Ramos (cell line): ENCODE measurements at regions not wholly inside any gene's neighbourhood (a gene's known extent, or its start where the extent isn't known, plus 50 kb on each side); places are given as distances from the start of the nearest gene placed in this dataset.
"Not testable (repeated sequence)": the region's sequence is repeated elsewhere in the genome, so short reads cannot be mapped to it uniquely, and the experiment has no call there.

Source experiments
- in situ Hi-C: fragments of 300-500 bp; cut with MboI; formaldehyde crosslinking; loops from one replicate; pipeline ENCODE4 v1.14.3; 2022; ENCODE audit warnings: low sequenced_read_pairs; ENCODE audit not compliant: unreplicated experiment

GRCh38 chr3:150357923-150358607, 50.0 kb upstream of the TSC22D2 start:
- in situ Hi-C loops, result no loop called here

- in situ Hi-C loops, result no loop called here
These were observed 51.0 kb upstream of the TSC22D2 start for GRCh38 chr3:150357140-150357539.

GRCh38 chr3:150355574-150355973, 52.5 kb upstream of the TSC22D2 start:
- in situ Hi-C loops, result no loop called here

GRCh38 chr3:150352931-150353330, 55.2 kb upstream of the TSC22D2 start:
- in situ Hi-C loops, result no loop called here

- in situ Hi-C loops, result no loop called here
These were observed 56.7 kb upstream of the TSC22D2 start for GRCh38 chr3:150351398-150351797.

- in situ Hi-C loops, result no loop called here
These were observed 58.6 kb upstream of the TSC22D2 start for GRCh38 chr3:150349314-150350097.

- in situ Hi-C loops, result no loop called here
These were observed 59.6 kb upstream of the TSC22D2 start for GRCh38 chr3:150348500-150348899.

- in situ Hi-C loops, result no loop called here
These were observed 60.9 kb upstream of the TSC22D2 start for GRCh38 chr3:150346981-150347863.

- in situ Hi-C loops, result no loop called here
These were observed 61.8 kb upstream of the TSC22D2 start for GRCh38 chr3:150346266-150346665.

- in situ Hi-C loops, result no loop called here
These were observed 63.0 kb upstream of the TSC22D2 start for GRCh38 chr3:150345021-150345538.

GRCh38 chr3:150344079-150344759, 63.9 kb upstream of the TSC22D2 start:
- in situ Hi-C loops, result no loop called here

- in situ Hi-C loops, result no loop called here
These were observed 65.1 kb upstream of the TSC22D2 start for GRCh38 chr3:150342896-150343467.

- in situ Hi-C loops, result no loop called here
These were observed 66.2 kb upstream of the TSC22D2 start for GRCh38 chr3:150341891-150342290.

GRCh38 chr3:150336363-150336762, 71.7 kb upstream of the TSC22D2 start:
- in situ Hi-C loops, result not testable (repeated sequence)

GRCh38 chr3:150335631-150336030, 72.5 kb upstream of the TSC22D2 start:
- in situ Hi-C loops, result no loop called here

GRCh38 chr3:150334974-150335373, 73.1 kb upstream of the TSC22D2 start:
- in situ Hi-C loops, result no loop called here

- in situ Hi-C loops, result no loop called here
These were observed 74.6 kb upstream of the TSC22D2 start for GRCh38 chr3:150333477-150333876.

GRCh38 chr3:150331978-150332568, 76.0 kb upstream of the TSC22D2 start:
- in situ Hi-C loops, result no loop called here

- in situ Hi-C loops, result no loop called here
These were observed 77.2 kb upstream of the TSC22D2 start for GRCh38 chr3:150330872-150331271.
